IMR-90 (cell line): ENCODE measurements at regions not wholly inside any gene's neighbourhood (a gene's known extent, or its start where the extent isn't known, plus 50 kb on each side); places are given as distances from the start of the nearest gene placed in this dataset.

Experiments used
- ATAC-seq: fragments of 200-7000 bp; cut with Tn5 transposase; 2 replicates; pipeline ENCODE4 v1.9.1; 2020; ENCODE audit warnings: low read depth, mild to moderate bottlenecking, moderate library complexity
- BruUV-seq: library from RNA; stranded (reverse); fragments of 400-500 nt; replicated peaks from 2 replicates; lab custom pipeline; 2021; lab: Mats Ljungman, UMichigan
- CTCF ChIA-PET: fragments of 300-600 bp; formaldehyde crosslinking; extraction: SDS; loops from one replicate; lab custom pipeline; 2021; ENCODE audit warnings: antibody characterized with exemption; lab: Yijun Ruan, JAX
- POLR2A ChIA-PET: fragments of 300-600 bp; sonication (Branson Sonifier 250); formaldehyde crosslinking; loops from one replicate; lab custom pipeline; 2022; ENCODE audit warnings: antibody characterized with exemption; ENCODE audit not compliant: unreplicated experiment; lab: Charles Lee
- DNase-seq: peaks from one replicate; pipeline ENCODE4 v3.0.0; 2013
- H2AFZ ChIP-seq: replicated peaks from 2 replicates; pipeline ENCODE3; 2013; ENCODE audit warnings: low read length, mild to moderate bottlenecking; ENCODE audit not compliant: poor library complexity
- H2AK5ac ChIP-seq: 2 replicates; pipeline ENCODE4 v1.6.1; 2013; ENCODE audit warnings: low read depth, low read length, inconsistent platforms
- H2AK9ac ChIP-seq: replicated peaks from 2 replicates; pipeline ENCODE3; 2013; ENCODE audit warnings: mild to moderate bottlenecking, low read depth, low read length, moderate library complexity; ENCODE audit not compliant: poor library complexity
- H2BK120ac ChIP-seq: 2 replicates; pipeline ENCODE4 v1.6.1; 2013; ENCODE audit warnings: low read depth, low read length, inconsistent platforms
- H2BK15ac ChIP-seq: 3 replicates; pipeline ENCODE4 v1.6.1; 2013; ENCODE audit warnings: low read depth, low read length, inconsistent platforms
- H2BK20ac ChIP-seq: 2 replicates; pipeline ENCODE4 v1.6.1; 2013; ENCODE audit warnings: low read depth, mild to moderate bottlenecking, inconsistent platforms, low read length, moderate library complexity
- H2BK5ac ChIP-seq: 2 replicates; pipeline ENCODE4 v1.6.1; 2013; ENCODE audit warnings: mild to moderate bottlenecking, low read depth, low read length, inconsistent platforms; ENCODE audit not compliant: poor library complexity, severe bottlenecking
- H3K14ac ChIP-seq: replicated peaks from 2 replicates; pipeline ENCODE4 v1.6.1; 2013; ENCODE audit warnings: low read depth, low read length, inconsistent platforms
- H3K18ac ChIP-seq: 2 replicates; pipeline ENCODE4 v1.6.1; 2013; ENCODE audit warnings: low read depth, low read length, control low read depth
- H3K23ac ChIP-seq: 2 replicates; pipeline ENCODE4 v1.6.1; 2013; ENCODE audit warnings: low read depth, low read length, inconsistent platforms
- H3K27ac ChIP-seq: 2 replicates; pipeline ENCODE4 v1.5.1; 2013; ENCODE audit warnings: mild to moderate bottlenecking, control low read depth, low read length; ENCODE audit not compliant: insufficient read depth
- H3K27me3 ChIP-seq: 2 replicates; pipeline ENCODE4 v1.6.1; 2013; ENCODE audit warnings: low read length; ENCODE audit not compliant: control insufficient read depth, insufficient read depth
- H3K36me3 ChIP-seq: 2 replicates; pipeline ENCODE4 v1.6.1; 2013; ENCODE audit warnings: low read length, mixed read lengths; ENCODE audit not compliant: control insufficient read depth, insufficient read depth
- H3K4ac ChIP-seq: 2 replicates; pipeline ENCODE4 v1.6.1; 2013; ENCODE audit warnings: low read depth, low read length, inconsistent platforms
- H3K4me1 ChIP-seq: 2 replicates; pipeline ENCODE4 v1.6.1; 2013; ENCODE audit warnings: low read length, mixed read lengths; ENCODE audit not compliant: control insufficient read depth, insufficient read depth
- H3K4me2 ChIP-seq: 2 replicates; pipeline ENCODE4 v1.6.1; 2013; ENCODE audit warnings: low read depth, mild to moderate bottlenecking, control low read depth, low read length, moderate library complexity
- H3K4me3 ChIP-seq: 2 replicates; pipeline ENCODE4 v1.5.1; 2013; ENCODE audit warnings: low read depth, mild to moderate bottlenecking, control low read depth, low read length, moderate library complexity; ENCODE audit not compliant: insufficient read depth
- H3K56ac ChIP-seq: 2 replicates; pipeline ENCODE4 v1.6.1; 2013; ENCODE audit warnings: low read length, inconsistent platforms; ENCODE audit not compliant: insufficient read depth; ENCODE audit errors: extremely low read depth
- H3K79me1 ChIP-seq, 2 experiments: 2 replicates each; pipeline ENCODE4 v1.6.1; 2013; ENCODE audit warnings: low read length in 2 of 2, inconsistent platforms in 1 of 2, low read depth in 1 of 2
- H3K9ac ChIP-seq: 2 replicates; pipeline ENCODE4 v1.6.1; 2013; ENCODE audit warnings: low read depth, low read length, control low read depth
- H3K9me1 ChIP-seq: 2 replicates; pipeline ENCODE4 v1.6.1; 2013; ENCODE audit warnings: low read length, inconsistent platforms; ENCODE audit not compliant: insufficient read depth
- H3K9me3 ChIP-seq: 2 replicates; pipeline ENCODE4 v1.6.1; 2013; ENCODE audit warnings: low read length; ENCODE audit not compliant: control insufficient read depth, insufficient read depth
- H4K20me1 ChIP-seq: 2 replicates; pipeline ENCODE4 v1.6.1; 2013; ENCODE audit warnings: low read length, inconsistent platforms; ENCODE audit not compliant: insufficient read depth
- H4K5ac ChIP-seq: 2 replicates; pipeline ENCODE4 v1.6.1; 2013; ENCODE audit warnings: mild to moderate bottlenecking, low read depth, low read length, control low read depth
- H4K8ac ChIP-seq, 2 experiments: 2 replicates each; pipeline ENCODE4 v1.6.1; 2013; ENCODE audit warnings: low read depth in 2 of 2, low read length in 2 of 2, control low read depth in 1 of 2, inconsistent platforms in 1 of 2
- H4K91ac ChIP-seq: 2 replicates; pipeline ENCODE4 v1.6.1; 2013; ENCODE audit warnings: low read depth, low read length, inconsistent platforms; ENCODE audit not compliant: insufficient read depth
- CEBPB ChIP-seq: IDR thresholded peaks from 2 replicates; pipeline ENCODE4 v1.6.1; 2012; ENCODE audit warnings: low read depth, low read length, improper control_type of control experiment
- CHD1 ChIP-seq: IDR thresholded peaks from 2 replicates; pipeline ENCODE4 v1.6.1; 2012; ENCODE audit warnings: low read depth, low read length, improper control_type of control experiment
- MAFK ChIP-seq: IDR thresholded peaks from 2 replicates; pipeline ENCODE4 v1.6.1; 2012; ENCODE audit warnings: low read depth, low read length, improper control_type of control experiment
- NFE2L2 ChIP-seq: fragments of 150-350 bp; IDR thresholded peaks from 2 replicates; pipeline ENCODE4 v1.6.1; 2016; ENCODE audit warnings: low read depth, mild to moderate bottlenecking, low read length
- POLR2A ChIP-seq: IDR thresholded peaks from 2 replicates; pipeline ENCODE4 v1.6.1; 2012; ENCODE audit warnings: mild to moderate bottlenecking, low read depth, low read length
- RAD21 ChIP-seq: IDR thresholded peaks from 2 replicates; pipeline ENCODE4 v1.6.1; 2012; ENCODE audit warnings: low read length, improper control_type of control experiment
- RCOR1 ChIP-seq: IDR thresholded peaks from 2 replicates; pipeline ENCODE4 v1.6.1; 2012; ENCODE audit warnings: mild to moderate bottlenecking, low read length, improper control_type of control experiment; ENCODE audit not compliant: insufficient replicate concordance
- RFX5 ChIP-seq: IDR thresholded peaks from 2 replicates; pipeline ENCODE4 v1.8.0; 2012; ENCODE audit warnings: low read depth, mild to moderate bottlenecking, low read length, moderate library complexity
- SMC3 ChIP-seq: fragments of 150-350 bp; IDR thresholded peaks from 2 replicates; pipeline ENCODE4 v1.6.1; 2016; ENCODE audit warnings: low read depth, mild to moderate bottlenecking, antibody characterized with exemption, low read length, moderate library complexity
- WGBS, 2 experiments: methylation state at CpG; one replicate each; pipeline versions ENCODE4 v1.1.5 to v1.1.7; 2013; ENCODE audit warnings: missing lambda C conversion rate in 2 of 2; ENCODE audit not compliant: insufficient read length in 1 of 2; ENCODE audit errors: extremely low coverage in 2 of 2; 5-methylcytosine and 5-hydroxymethylcytosine counted together
- dilution Hi-C: fragments of 300-500 bp; cut with HindIII; formaldehyde crosslinking; loops from one replicate; pipeline ENCODE4 v1.14.3; 2018; ENCODE audit warnings: low sequenced_read_pairs; ENCODE audit not compliant: unreplicated experiment
- in situ Hi-C: fragments of 300-500 bp; cut with MboI; formaldehyde crosslinking; loops from 3 replicates; pipeline ENCODE4 v1.14.3; 2019; ENCODE audit warnings: low sequenced_read_pairs, inconsistent platforms, mixed read lengths
- intact Hi-C: fragments of 100-400 bp; cut with micrococcal nuclease; formaldehyde crosslinking; loops from 2 replicates; pipeline ENCODE4 v1.10.0; 2022
- TF ChIP-seq, protein P1 (sequence below): conservative IDR thresholded peaks from 2 replicates; pipeline ENCODE4 v1.5.1; 2012; ENCODE audit warnings: mild to moderate bottlenecking, low read depth, low read length, improper control_type of control experiment

DNA sequence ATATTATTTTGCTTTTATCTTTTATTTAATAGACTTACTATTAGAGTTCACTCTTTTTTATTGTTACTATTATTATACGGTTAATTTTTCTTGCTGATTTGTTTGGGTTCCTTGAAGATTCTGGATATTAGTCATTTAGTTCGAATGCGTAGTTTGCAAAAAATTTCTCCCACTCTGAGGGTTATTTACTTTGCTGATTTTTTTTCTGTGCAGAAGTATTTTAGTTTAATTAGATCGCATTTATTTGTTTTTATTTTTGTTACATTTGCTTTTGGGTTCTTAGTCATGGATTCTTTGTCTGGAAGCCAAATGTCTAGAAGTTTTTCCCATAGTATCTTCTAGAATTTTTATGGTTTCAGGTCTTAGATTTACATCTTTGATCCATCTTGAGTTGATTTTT, 585.2 kb downstream of the CPS1 start:
- Histone ChIP-seq H2BK5ac (no peak overlapping the region), H3K56ac (no peak overlapping the region), H2BK20ac (no peak overlapping the region), H3K14ac (no peak overlapping the region), H2AFZ (no peak overlapping the region), H4K8ac (no peak overlapping the region), H3K18ac (no peak overlapping the region), H4K5ac (no peak overlapping the region), H3K36me3 (no peaks in the 10 kb centered on the region), H3K4me1 (no peaks in the 10 kb centered on the region), H3K23ac (no peak overlapping the region), H2AK9ac (no peak overlapping the region), H3K9me1 (no peaks in the 10 kb centered on the region), H3K27ac (no peak overlapping the region), H3K4ac (no peak overlapping the region), H2BK120ac (no peak overlapping the region), H3K27me3 (no peaks in the 10 kb centered on the region), H3K9ac (no peak overlapping the region), H4K91ac (no peak overlapping the region), H2AK5ac (no peak overlapping the region), H3K79me1 (no peaks in the 10 kb centered on the region), H3K4me2 (no peak overlapping the region), H2BK15ac (no peak overlapping the region), H3K9me3 (peaks cover 8% of the 10 kb centered on the region), H3K4me3 (no peak overlapping the region), H4K20me1 (no peaks in the 10 kb centered on the region)
- DNase-seq (no peak), ATAC-seq (no peak)
- POLR2A ChIA-PET, result no interaction called here
- TF ChIP-seq RCOR1 (no peak), CHD1 (no peak), POLR2A (no peak), MAFK (no peak), CEBPB (no peak), NFE2L2 (no peak), SMC3 (no peak), RFX5 (no peak), RAD21 (no peak)
- TF ChIP-seq, protein P1, sequence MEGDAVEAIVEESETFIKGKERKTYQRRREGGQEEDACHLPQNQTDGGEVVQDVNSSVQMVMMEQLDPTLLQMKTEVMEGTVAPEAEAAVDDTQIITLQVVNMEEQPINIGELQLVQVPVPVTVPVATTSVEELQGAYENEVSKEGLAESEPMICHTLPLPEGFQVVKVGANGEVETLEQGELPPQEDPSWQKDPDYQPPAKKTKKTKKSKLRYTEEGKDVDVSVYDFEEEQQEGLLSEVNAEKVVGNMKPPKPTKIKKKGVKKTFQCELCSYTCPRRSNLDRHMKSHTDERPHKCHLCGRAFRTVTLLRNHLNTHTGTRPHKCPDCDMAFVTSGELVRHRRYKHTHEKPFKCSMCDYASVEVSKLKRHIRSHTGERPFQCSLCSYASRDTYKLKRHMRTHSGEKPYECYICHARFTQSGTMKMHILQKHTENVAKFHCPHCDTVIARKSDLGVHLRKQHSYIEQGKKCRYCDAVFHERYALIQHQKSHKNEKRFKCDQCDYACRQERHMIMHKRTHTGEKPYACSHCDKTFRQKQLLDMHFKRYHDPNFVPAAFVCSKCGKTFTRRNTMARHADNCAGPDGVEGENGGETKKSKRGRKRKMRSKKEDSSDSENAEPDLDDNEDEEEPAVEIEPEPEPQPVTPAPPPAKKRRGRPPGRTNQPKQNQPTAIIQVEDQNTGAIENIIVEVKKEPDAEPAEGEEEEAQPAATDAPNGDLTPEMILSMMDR, result no peak
- in situ Hi-C loops (no loop called here), dilution Hi-C loops (no loop called here), intact Hi-C loops (no loop called here)
- WGBS, 2 experiments, result no CpG with 5 or more reads among the region's 4 CpGs
- CTCF ChIA-PET, result interaction anchor here (0.6 kb wide), 1 partner anchor 398 kb away, joined by 3 read pairs; no protein-coding TSS in a partner anchor
- no TSS peak for BruUV-seq
